ENCODE measurements at regions not wholly inside any gene's neighbourhood (a gene's known extent, or its start where the extent isn't known, plus 50 kb on each side); places are given as distances from the start of the nearest gene placed in this dataset.

DNA sequence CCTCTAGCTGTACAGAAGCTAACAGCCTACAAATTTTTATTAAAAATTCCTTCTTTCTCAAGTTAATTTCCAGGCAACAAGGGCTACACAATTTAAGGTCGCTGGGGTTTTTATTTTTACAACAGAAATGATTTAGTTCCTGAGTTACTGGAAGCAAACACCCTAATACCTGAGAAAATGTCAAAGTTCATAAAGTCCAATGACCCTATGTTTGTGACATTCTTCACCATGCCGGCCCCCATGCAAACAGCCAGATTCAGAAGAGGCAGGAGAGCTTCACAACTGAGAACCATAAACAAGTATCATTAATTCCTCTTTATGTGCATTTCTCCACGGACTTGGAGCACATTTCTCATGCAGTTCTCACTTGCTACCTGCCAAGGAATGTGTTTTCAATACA, 236.2 kb upstream of the EGLN3 start:
- Histone ChIP-seq H3K4me3 (ENCODE audit: low read depth, low read length) (no peak overlapping the region), H3K36me3 (replicated peaks) (no peaks in the 10 kb centered on the region), H3K27me3 (replicated peaks) (no peaks in the 10 kb centered on the region), H3K27ac (no peak overlapping the region)
- no peak for DNase-seq
- TF ChIP-seq, protein P1, sequence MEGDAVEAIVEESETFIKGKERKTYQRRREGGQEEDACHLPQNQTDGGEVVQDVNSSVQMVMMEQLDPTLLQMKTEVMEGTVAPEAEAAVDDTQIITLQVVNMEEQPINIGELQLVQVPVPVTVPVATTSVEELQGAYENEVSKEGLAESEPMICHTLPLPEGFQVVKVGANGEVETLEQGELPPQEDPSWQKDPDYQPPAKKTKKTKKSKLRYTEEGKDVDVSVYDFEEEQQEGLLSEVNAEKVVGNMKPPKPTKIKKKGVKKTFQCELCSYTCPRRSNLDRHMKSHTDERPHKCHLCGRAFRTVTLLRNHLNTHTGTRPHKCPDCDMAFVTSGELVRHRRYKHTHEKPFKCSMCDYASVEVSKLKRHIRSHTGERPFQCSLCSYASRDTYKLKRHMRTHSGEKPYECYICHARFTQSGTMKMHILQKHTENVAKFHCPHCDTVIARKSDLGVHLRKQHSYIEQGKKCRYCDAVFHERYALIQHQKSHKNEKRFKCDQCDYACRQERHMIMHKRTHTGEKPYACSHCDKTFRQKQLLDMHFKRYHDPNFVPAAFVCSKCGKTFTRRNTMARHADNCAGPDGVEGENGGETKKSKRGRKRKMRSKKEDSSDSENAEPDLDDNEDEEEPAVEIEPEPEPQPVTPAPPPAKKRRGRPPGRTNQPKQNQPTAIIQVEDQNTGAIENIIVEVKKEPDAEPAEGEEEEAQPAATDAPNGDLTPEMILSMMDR (IDR thresholded peaks at IDR 0.05; ENCODE audit: low read depth, low read length, missing control alignments) = no peak
- in situ Hi-C loops (cut with HindIII; ENCODE audit: low pct_ligation_motif_present, low sequenced_read_pairs) = no loop called here

DNA sequence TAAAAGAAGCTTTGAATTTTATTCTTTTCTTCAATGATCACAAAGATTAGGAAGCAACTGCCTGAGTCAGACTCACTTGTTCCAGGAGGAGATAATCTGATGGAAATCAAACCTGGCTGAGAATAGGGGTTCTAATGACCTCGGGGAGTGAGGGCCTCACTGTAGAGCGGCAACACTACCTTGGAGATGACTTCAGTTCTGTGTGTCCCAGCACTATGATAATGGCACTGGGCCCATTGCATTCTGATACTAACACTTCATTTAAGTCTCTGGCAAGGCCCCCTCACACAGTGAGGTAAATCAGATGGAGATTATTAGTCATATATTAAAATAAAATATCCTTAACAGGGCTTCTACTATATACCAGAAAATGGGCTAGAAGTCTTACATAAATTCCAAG, 233.3 kb upstream of the EGLN3 start:
- DNase-seq = no peak
- no peaks in the 10 kb centered on the region for H3K27me3 ChIP-seq (replicated peaks)
- no peaks in the 10 kb centered on the region for H3K36me3 ChIP-seq (replicated peaks)
- TF ChIP-seq, protein P1 (IDR thresholded peaks at IDR 0.05; ENCODE audit: low read depth, low read length, missing control alignments) = no peak
- H3K4me3 ChIP-seq (ENCODE audit: low read depth, low read length) = no peak overlapping the region
- in situ Hi-C loops (cut with HindIII; ENCODE audit: low pct_ligation_motif_present, low sequenced_read_pairs) = no loop called here
- H3K27ac ChIP-seq = no peak overlapping the region

DNA sequence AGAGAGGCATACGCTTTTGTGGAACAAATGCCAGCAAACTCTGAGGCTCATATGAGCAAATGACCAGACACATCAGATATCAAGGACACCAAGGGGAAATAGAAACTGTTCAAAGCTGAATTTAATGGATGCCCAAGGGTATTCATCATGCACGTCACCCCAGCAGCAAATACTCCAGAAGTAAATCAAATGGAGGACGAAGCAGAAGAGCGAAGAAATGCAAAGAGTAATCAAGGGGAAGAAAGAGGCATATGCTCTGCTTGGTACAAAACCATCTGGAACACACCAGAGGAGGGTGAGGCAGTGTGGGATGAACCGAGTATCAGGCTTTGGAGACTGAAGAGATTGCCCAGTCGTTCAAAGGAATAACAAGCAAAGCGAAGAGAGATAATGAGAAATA, 232.6 kb upstream of the EGLN3 start:
- DNase-seq = no peak
- H3K27me3 ChIP-seq (replicated peaks) = no peaks in the 10 kb centered on the region
- TF ChIP-seq, protein P1 (IDR thresholded peaks at IDR 0.05; ENCODE audit: low read depth, low read length, missing control alignments) = no peak
- no peak overlapping the region for H3K27ac ChIP-seq
- in situ Hi-C loops (cut with HindIII; ENCODE audit: low pct_ligation_motif_present, low sequenced_read_pairs) = no loop called here
- no peak overlapping the region for H3K4me3 ChIP-seq (ENCODE audit: low read depth, low read length)
- no peaks in the 10 kb centered on the region for H3K36me3 ChIP-seq (replicated peaks)

DNA sequence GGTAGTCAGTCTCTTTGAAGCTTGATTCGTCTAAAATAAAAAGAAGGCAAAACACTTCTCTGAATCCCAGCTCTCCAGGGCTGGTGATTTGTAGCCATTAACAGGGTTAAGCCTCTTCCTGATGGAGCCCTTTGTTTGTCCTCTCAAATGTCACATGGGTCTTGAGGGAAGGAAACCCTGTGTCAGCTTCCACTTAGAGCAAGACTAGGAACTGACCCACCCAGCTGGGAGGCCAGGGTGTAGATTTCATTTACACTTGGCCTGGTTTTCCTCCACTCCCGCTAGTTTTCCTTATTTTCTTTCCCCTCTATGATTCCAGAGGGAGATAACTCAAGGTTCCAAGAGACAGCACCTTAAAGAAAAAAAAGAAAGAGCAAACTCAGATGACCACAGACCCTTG, 230.5 kb upstream of the EGLN3 start:
- DNase-seq = no peak
- in situ Hi-C loops (cut with HindIII; ENCODE audit: low pct_ligation_motif_present, low sequenced_read_pairs) = no loop called here
- no peak overlapping the region for H3K27ac ChIP-seq
- TF ChIP-seq, protein P1 (IDR thresholded peaks at IDR 0.05; ENCODE audit: low read depth, low read length, missing control alignments) = no peak
- no peak overlapping the region for H3K4me3 ChIP-seq (ENCODE audit: low read depth, low read length)
- no peaks in the 10 kb centered on the region for H3K27me3 ChIP-seq (replicated peaks)
- no peaks in the 10 kb centered on the region for H3K36me3 ChIP-seq (replicated peaks)

DNA sequence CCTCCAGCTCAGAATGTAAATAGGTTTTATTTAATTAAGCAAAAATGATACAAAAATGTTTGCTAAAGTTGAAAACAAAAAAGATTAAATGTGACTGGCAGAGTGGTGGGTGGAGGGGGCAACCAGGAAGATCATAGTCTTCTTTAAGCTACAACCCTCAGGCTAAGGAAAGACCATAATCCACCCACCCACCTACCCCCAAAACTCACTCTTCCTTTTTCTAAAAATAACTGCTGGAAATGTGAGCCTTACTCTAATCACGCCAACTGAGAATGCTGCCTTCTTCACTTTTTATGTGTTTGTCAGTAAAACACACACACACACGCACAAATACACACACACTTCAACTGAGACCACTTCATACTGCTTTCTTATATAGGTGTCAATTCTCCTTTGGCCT, 230.0 kb upstream of the EGLN3 start:
- Histone ChIP-seq H3K27me3 (replicated peaks) (no peaks in the 10 kb centered on the region), H3K4me3 (ENCODE audit: low read depth, low read length) (no peak overlapping the region), H3K36me3 (replicated peaks) (no peaks in the 10 kb centered on the region), H3K27ac (no peak overlapping the region)
- in situ Hi-C loops (cut with HindIII; ENCODE audit: low pct_ligation_motif_present, low sequenced_read_pairs) = no loop called here
- TF ChIP-seq, protein P1 (IDR thresholded peaks at IDR 0.05; ENCODE audit: low read depth, low read length, missing control alignments) = no peak
- DNase-seq = no peak

DNA sequence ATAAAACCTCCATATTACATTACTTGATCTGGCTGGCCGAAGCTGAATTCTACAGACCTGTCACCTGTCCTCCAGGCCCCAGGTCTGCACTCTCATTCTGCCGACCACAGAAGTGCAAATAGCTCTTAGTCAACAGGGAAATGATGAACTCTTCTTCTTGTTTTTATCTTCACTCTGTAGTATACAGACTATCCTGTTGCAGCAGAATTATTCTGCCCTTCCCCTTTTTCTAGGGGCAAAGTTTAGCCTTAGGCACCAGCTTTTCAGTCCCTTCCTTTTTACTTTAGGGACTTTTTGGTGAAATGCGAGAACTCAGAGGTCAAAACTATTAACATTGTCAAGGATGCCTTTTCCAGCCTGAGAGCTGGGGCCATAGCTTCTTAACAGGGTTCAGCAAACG, 229.6 kb upstream of the EGLN3 start:
- Histone ChIP-seq H3K27me3 (replicated peaks) (no peaks in the 10 kb centered on the region), H3K36me3 (replicated peaks) (no peaks in the 10 kb centered on the region), H3K4me3 (ENCODE audit: low read depth, low read length) (no peak overlapping the region), H3K27ac (no peak overlapping the region)
- no peak for DNase-seq
- TF ChIP-seq, protein P1 (IDR thresholded peaks at IDR 0.05; ENCODE audit: low read depth, low read length, missing control alignments) = no peak
- in situ Hi-C loops (cut with HindIII; ENCODE audit: low pct_ligation_motif_present, low sequenced_read_pairs) = no loop called here

All from brain microvascular endothelial cell (primary cell).